ENCODE measurements at regions not wholly inside any gene's neighbourhood (a gene's known extent, or its start where the extent isn't known, plus 50 kb on each side); places are given as distances from the start of the nearest gene placed in this dataset.

DNA sequence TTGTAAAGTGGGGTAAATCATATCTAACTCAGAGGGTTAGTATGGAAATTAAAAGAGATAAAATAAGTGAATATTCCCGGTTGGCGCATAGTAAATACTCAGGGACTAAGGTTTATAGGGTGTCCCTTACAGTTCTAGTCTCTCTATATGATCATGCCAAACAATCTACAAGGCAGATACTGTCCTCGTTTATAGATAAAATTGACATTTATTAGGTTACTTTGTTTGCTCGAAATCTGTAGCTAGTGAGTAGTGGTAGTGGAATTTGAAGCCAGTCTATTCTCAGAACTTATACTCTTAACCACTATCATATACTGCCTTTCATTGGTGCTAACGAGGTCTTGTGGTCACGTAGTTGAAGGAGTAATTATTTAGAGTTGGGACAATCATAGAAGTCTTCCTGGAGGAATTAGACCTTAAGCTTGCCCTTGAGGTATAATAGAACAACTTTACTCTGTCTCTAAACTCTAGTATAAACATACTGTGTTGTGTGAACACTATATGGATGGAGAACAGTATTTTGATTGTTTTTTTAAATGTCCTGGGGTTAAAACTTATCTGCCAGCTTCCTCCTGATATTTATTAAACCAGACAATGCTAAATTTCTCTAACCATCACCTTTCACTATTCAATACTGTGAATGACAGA lies 324.0 kb downstream of the STIM2 start:
- Histone ChIP-seq H3K4me2 (no peak overlapping the region), H3K4me3 (no peak overlapping the region), H3K9me3 (no peaks in the 10 kb centered on the region), H3K27ac (no peak overlapping the region), H3K4me1 (no peaks in the 10 kb centered on the region)
- 15% methylated on average over 6 of the region's 6 CpGs for WGBS (ENCODE audit: missing lambda C conversion rate)
- TF ChIP-seq BCL3 (IDR thresholded peaks at IDR 0.05): no peak
- no peak for TF ChIP-seq FOSB (CRISPR knock-in tag; IDR thresholded peaks at IDR 0.05)
- TF ChIP-seq ZC3H11A (IDR thresholded peaks at IDR 0.05): no peak
- TF ChIP-seq HOXA7 (CRISPR knock-in tag; IDR thresholded peaks at IDR 0.05): no peak
- TF ChIP-seq EHF (CRISPR knock-in tag; IDR thresholded peaks at IDR 0.05): no peak
- TF ChIP-seq RNF2 (IDR thresholded peaks at IDR 0.05; ENCODE audit: borderline replicate concordance, low read depth): no peak
- TF ChIP-seq ZSCAN20 (CRISPR knock-in tag; IDR thresholded peaks at IDR 0.05): no peak
- no peak for TF ChIP-seq JUN (IDR thresholded peaks at IDR 0.05)
- TF ChIP-seq EP300 (IDR thresholded peaks at IDR 0.05): no peak
- TF ChIP-seq POLR2AphosphoS2 (conservative IDR thresholded peaks at IDR 0.05; ENCODE audit: low read length): no peak
- no peak for TF ChIP-seq NPAS2 (CRISPR knock-in tag; IDR thresholded peaks at IDR 0.05; ENCODE audit: borderline replicate concordance)
- TF ChIP-seq RARB (CRISPR knock-in tag; IDR thresholded peaks at IDR 0.05): no peak
- no peak for TF ChIP-seq JUNB (IDR thresholded peaks at IDR 0.05)
- TF ChIP-seq, protein P1, sequence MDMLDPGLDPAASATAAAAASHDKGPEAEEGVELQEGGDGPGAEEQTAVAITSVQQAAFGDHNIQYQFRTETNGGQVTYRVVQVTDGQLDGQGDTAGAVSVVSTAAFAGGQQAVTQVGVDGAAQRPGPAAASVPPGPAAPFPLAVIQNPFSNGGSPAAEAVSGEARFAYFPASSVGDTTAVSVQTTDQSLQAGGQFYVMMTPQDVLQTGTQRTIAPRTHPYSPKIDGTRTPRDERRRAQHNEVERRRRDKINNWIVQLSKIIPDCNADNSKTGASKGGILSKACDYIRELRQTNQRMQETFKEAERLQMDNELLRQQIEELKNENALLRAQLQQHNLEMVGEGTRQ (IDR thresholded peaks at IDR 0.05): no peak
- TF ChIP-seq ZFP36 (IDR thresholded peaks at IDR 0.05; ENCODE audit: borderline replicate concordance, partially characterized antibody): no peak
- no peak for TF ChIP-seq ATOH8 (CRISPR knock-in tag; IDR thresholded peaks at IDR 0.05; ENCODE audit: low read depth)
- TF ChIP-seq HOXB13 (CRISPR knock-in tag; IDR thresholded peaks at IDR 0.05; ENCODE audit: low read depth): no peak
- no peak for TF ChIP-seq ELK1 (IDR thresholded peaks at IDR 0.05; ENCODE audit: low read depth, low read length)
- no peak for TF ChIP-seq HMGXB4 (CRISPR knock-in tag; IDR thresholded peaks at IDR 0.05; ENCODE audit: borderline replicate concordance)
- no peak for TF ChIP-seq HDAC2 (IDR thresholded peaks at IDR 0.05)
- DNase-seq (ENCODE audit: low read depth in 1 of 2, low spot score in 1 of 2) (no peak), FAIRE-seq (no peak), ATAC-seq (no peak)
- ChIA-PET CTCF (no interaction called here), POLR2A (no interaction called here)

DNA sequence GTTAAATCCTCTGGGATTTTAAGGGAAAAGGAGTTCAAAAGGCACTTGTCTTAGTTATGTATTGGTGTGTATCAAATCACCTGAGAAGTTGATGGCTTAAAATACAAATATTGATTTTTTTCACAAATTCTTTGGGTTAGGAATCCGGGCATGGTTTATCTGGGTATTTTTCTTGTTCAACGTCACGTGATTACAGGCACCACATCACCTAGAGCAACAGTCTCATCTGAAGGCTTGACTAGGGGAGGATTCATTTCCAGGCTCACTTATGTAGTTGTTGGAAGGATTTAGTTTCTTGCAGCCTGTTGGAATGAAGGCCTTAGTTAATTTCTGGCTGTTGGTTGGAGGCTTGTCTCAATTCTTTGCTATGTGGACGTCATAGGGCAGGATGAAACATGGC lies 326.1 kb downstream of the STIM2 start:
- WGBS (ENCODE audit: missing lambda C conversion rate): 12% methylated on average over 4 of the region's 4 CpGs
- POLR2A ChIA-PET: no interaction called here

More for the DNA sequence above, 326.1 kb downstream of the STIM2 start:
- Histone ChIP-seq H3K9me3 (no peaks in the 10 kb centered on the region), H3K4me1 (no peaks in the 10 kb centered on the region), H3K4me3 (no peak overlapping the region), H3K4me2 (no peak overlapping the region), H3K27ac (no peak overlapping the region)
- DNase-seq (ENCODE audit: low read depth in 1 of 2, low spot score in 1 of 2) (no peak), FAIRE-seq (no peak), ATAC-seq (no peak)
- CTCF ChIA-PET: no interaction called here
- no peak for TF ChIP-seq RCOR1 (IDR thresholded peaks at IDR 0.05; ENCODE audit: low read depth, low read length)
- no peak for TF ChIP-seq MYC (IDR thresholded peaks at IDR 0.05; ENCODE audit: borderline replicate concordance, low read length)
- TF ChIP-seq SMC3 (IDR thresholded peaks at IDR 0.05): no peak
- no peak for TF ChIP-seq PHF8 (IDR thresholded peaks at IDR 0.05; ENCODE audit: borderline replicate concordance, low read depth)
- TF ChIP-seq CTCF (IDR thresholded peaks at IDR 0.05): no peak
- no peak for TF ChIP-seq BHLHE40 (IDR thresholded peaks at IDR 0.05; ENCODE audit: low read depth, low read length)
- no peak for TF ChIP-seq CBX8 (IDR thresholded peaks at IDR 0.05)
- no peak for TF ChIP-seq RAD21 (conservative IDR thresholded peaks at IDR 0.05 in 1 of 2, IDR thresholded peaks at IDR 0.05 in 1 of 2)
- no peak for TF ChIP-seq EHF (CRISPR knock-in tag; IDR thresholded peaks at IDR 0.05)
- no peak for TF ChIP-seq BCL3 (IDR thresholded peaks at IDR 0.05)
